Keratinocyte (primary cell): ENCODE measurements at regions not wholly inside any gene's neighbourhood (a gene's known extent, or its start where the extent isn't known, plus 50 kb on each side); places are given as distances from the start of the nearest gene placed in this dataset.
"Not testable (repeated sequence)": the region's sequence is repeated elsewhere in the genome, so short reads cannot be mapped to it uniquely, and the experiment has no call there.

ENCODE experiments used
- DNase-seq: peaks from one replicate; pipeline ENCODE4 v3.0.0-alpha.2; 2011; ENCODE audit warnings: low read depth, missing footprints, low spot score
- FAIRE-seq: peaks from 2 replicates; lab custom pipeline; 2011; peaks lifted over from hg19 to GRCh38; lab: Jason Lieb, UNC
- H2AFZ ChIP-seq: 2 replicates; pipeline ENCODE4 v1.6.0; 2012; ENCODE audit warnings: low read length, control low read depth, inconsistent platforms; ENCODE audit not compliant: control insufficient read depth
- H3K27ac ChIP-seq: 2 replicates; pipeline ENCODE4 v1.5.1; 2011; ENCODE audit warnings: low read length; ENCODE audit not compliant: control insufficient read depth, insufficient read depth
- H3K27me3 ChIP-seq: 3 replicates; pipeline ENCODE4 v1.6.0; 2011; ENCODE audit warnings: low read length; ENCODE audit not compliant: control insufficient read depth, insufficient read depth; ENCODE audit errors: extremely low read depth
- H3K36me3 ChIP-seq, 2 experiments: 2 replicates in 1 of 2; 3 replicates in 1 of 2; pipeline ENCODE4 v1.5.1; 2011; ENCODE audit warnings: low read length in 2 of 2, mild to moderate bottlenecking in 1 of 2; ENCODE audit not compliant: control insufficient read depth in 2 of 2, insufficient read depth in 2 of 2; ENCODE audit errors: extremely low read depth in 1 of 2
- H3K4me1 ChIP-seq: 3 replicates; pipeline ENCODE4 v1.5.1; 2011; ENCODE audit warnings: low read length; ENCODE audit not compliant: control insufficient read depth, insufficient read depth; ENCODE audit errors: extremely low read depth
- H3K4me2 ChIP-seq: 3 replicates; pipeline ENCODE4 v1.6.0; 2011; ENCODE audit warnings: low read depth, low read length; ENCODE audit not compliant: control insufficient read depth, insufficient read depth; ENCODE audit errors: extremely low read depth
- H3K4me3 ChIP-seq, 3 experiments: fragments of 200-600 bp in 1 of 3; sonication (generic) in 1 of 3; 2 replicates in 2 of 3; 3 replicates in 1 of 3; pipeline ENCODE4 v1.5.1; 2011 to 2016; ENCODE audit warnings: low read length in 3 of 3, mild to moderate bottlenecking in 3 of 3, control low read depth in 2 of 3, inconsistent platforms in 1 of 3, low read depth in 1 of 3, mixed read lengths in 1 of 3, mixed run types in 1 of 3, moderate library complexity in 1 of 3; ENCODE audit not compliant: control insufficient read depth in 2 of 3, insufficient read depth in 2 of 3; ENCODE audit errors: extremely low read depth in 1 of 3
- H3K79me2 ChIP-seq: 2 replicates; pipeline ENCODE4 v1.6.0; 2012; ENCODE audit warnings: low read length; ENCODE audit not compliant: control insufficient read depth, insufficient read depth
- H3K9ac ChIP-seq: 3 replicates; pipeline ENCODE4 v1.6.0; 2011; ENCODE audit warnings: low read length; ENCODE audit not compliant: control insufficient read depth, insufficient read depth; ENCODE audit errors: extremely low read depth
- H3K9me1 ChIP-seq: 3 replicates; pipeline ENCODE4 v1.6.0; 2011; ENCODE audit warnings: low read length; ENCODE audit not compliant: control insufficient read depth, insufficient read depth; ENCODE audit errors: extremely low read depth
- H3K9me3 ChIP-seq: 2 replicates; pipeline ENCODE4 v1.5.1; 2012; ENCODE audit warnings: low read depth, low read length; ENCODE audit not compliant: control insufficient read depth
- H4K20me1 ChIP-seq: 3 replicates; pipeline ENCODE4 v1.6.0; 2011; ENCODE audit warnings: low read length; ENCODE audit not compliant: control insufficient read depth, insufficient read depth; ENCODE audit errors: extremely low read depth
- EZH2 ChIP-seq: IDR thresholded peaks from one replicate; pipeline ENCODE4 v1.6.1; 2012; ENCODE audit warnings: inconsistent platforms, mild to moderate bottlenecking, low read length, moderate library complexity
- dilution Hi-C: fragments of 300-500 bp; cut with MboI; formaldehyde crosslinking; loops from one replicate; pipeline ENCODE4 v1.7.0; 2020; ENCODE audit warnings: low sequenced_read_pairs; ENCODE audit not compliant: extremely low pct_ligation_motif_present
- TF ChIP-seq, protein P1 (sequence below), 3 experiments: IDR thresholded peaks in 1 of 3; conservative IDR thresholded peaks in 1 of 3; optimal IDR thresholded peaks in 1 of 3; 2 replicates in 2 of 3; 3 replicates in 1 of 3; pipeline versions ENCODE3 to v1.5.1; 2011; ENCODE audit warnings: low read length in 3 of 3, mild to moderate bottlenecking in 3 of 3, moderate library complexity in 2 of 3, control low read depth in 1 of 3, inconsistent platforms in 1 of 3; ENCODE audit not compliant: insufficient read depth in 2 of 3; ENCODE audit errors: extremely low read depth in 1 of 3

GRCh38 chr5:25241981-25242380 lies 597.2 kb upstream of the CDH10 start:
- FAIRE-seq: no peak
- no peak overlapping the region for H3K4me2 ChIP-seq
- no peak overlapping the region for H3K4me3 ChIP-seq

GRCh38 chr5:25238720-25239119 lies 593.9 kb upstream of the CDH10 start:
- H3K9me3 ChIP-seq, H3K9me1 ChIP-seq, H3K4me1 ChIP-seq, H3K9ac ChIP-seq, DNase-seq, H3K27ac ChIP-seq, H3K27me3 ChIP-seq, H3K4me2 ChIP-seq, H4K20me1 ChIP-seq, FAIRE-seq, H3K79me2 ChIP-seq, H3K36me3 ChIP-seq, H3K4me3 ChIP-seq, dilution Hi-C loops, H2AFZ ChIP-seq: not testable (repeated sequence)

More at GRCh38 chr5:25241981-25242380, 597.2 kb upstream of the CDH10 start:
- Histone ChIP-seq H3K79me2 (no peaks in the 10 kb centered on the region), H3K4me1 (no peaks in the 10 kb centered on the region), H3K9me1 (no peaks in the 10 kb centered on the region), H2AFZ (no peak overlapping the region), H3K36me3 (no peaks in the 10 kb centered on the region), H3K27ac (no peak overlapping the region), H3K9ac (no peak overlapping the region), H3K27me3 (no peaks in the 10 kb centered on the region), H3K9me3 (no peaks in the 10 kb centered on the region), H4K20me1 (no peaks in the 10 kb centered on the region)
- DNase-seq: no peak
- dilution Hi-C loops: no loop called here
- TF ChIP-seq EZH2: no peak
- TF ChIP-seq, protein P1, sequence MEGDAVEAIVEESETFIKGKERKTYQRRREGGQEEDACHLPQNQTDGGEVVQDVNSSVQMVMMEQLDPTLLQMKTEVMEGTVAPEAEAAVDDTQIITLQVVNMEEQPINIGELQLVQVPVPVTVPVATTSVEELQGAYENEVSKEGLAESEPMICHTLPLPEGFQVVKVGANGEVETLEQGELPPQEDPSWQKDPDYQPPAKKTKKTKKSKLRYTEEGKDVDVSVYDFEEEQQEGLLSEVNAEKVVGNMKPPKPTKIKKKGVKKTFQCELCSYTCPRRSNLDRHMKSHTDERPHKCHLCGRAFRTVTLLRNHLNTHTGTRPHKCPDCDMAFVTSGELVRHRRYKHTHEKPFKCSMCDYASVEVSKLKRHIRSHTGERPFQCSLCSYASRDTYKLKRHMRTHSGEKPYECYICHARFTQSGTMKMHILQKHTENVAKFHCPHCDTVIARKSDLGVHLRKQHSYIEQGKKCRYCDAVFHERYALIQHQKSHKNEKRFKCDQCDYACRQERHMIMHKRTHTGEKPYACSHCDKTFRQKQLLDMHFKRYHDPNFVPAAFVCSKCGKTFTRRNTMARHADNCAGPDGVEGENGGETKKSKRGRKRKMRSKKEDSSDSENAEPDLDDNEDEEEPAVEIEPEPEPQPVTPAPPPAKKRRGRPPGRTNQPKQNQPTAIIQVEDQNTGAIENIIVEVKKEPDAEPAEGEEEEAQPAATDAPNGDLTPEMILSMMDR (optimal IDR thresholded peaks at IDR 0.05 in 1 of 3, IDR thresholded peaks at IDR 0.05 in 1 of 3, conservative IDR thresholded peaks at IDR 0.05 in 1 of 3; ENCODE audit: extremely low read depth in 1 of 3, insufficient read depth in 2 of 3, low read length in 3 of 3): no peak

GRCh38 chr5:25224316-25224982 lies 579.7 kb upstream of the CDH10 start:
- Histone ChIP-seq H3K9me1 (no peaks in the 10 kb centered on the region), H2AFZ (no peak overlapping the region), H3K36me3 (no peaks in the 10 kb centered on the region), H3K4me2 (no peak overlapping the region), H3K4me3 (no peak overlapping the region), H4K20me1 (no peaks in the 10 kb centered on the region), H3K9ac (no peak overlapping the region), H3K9me3 (no peaks in the 10 kb centered on the region), H3K27ac (no peak overlapping the region), H3K27me3 (no peaks in the 10 kb centered on the region), H3K4me1 (no peaks in the 10 kb centered on the region), H3K79me2 (no peaks in the 10 kb centered on the region)
- DNase-seq (no peak), FAIRE-seq (no peak)
- dilution Hi-C loops: no loop called here
- TF ChIP-seq EZH2: no peak
- TF ChIP-seq, protein P1 (optimal IDR thresholded peaks at IDR 0.05 in 1 of 3, IDR thresholded peaks at IDR 0.05 in 1 of 3, conservative IDR thresholded peaks at IDR 0.05 in 1 of 3; ENCODE audit: extremely low read depth in 1 of 3, insufficient read depth in 2 of 3, low read length in 3 of 3): no peak

- H3K36me3 ChIP-seq, H4K20me1 ChIP-seq, H3K4me2 ChIP-seq, H3K27ac ChIP-seq, H3K27me3 ChIP-seq, H3K4me1 ChIP-seq, FAIRE-seq, H3K9me1 ChIP-seq, dilution Hi-C loops, DNase-seq, H3K9ac ChIP-seq, H2AFZ ChIP-seq, H3K4me3 ChIP-seq, H3K9me3 ChIP-seq, H3K79me2 ChIP-seq: not testable (repeated sequence)
Measured at GRCh38 chr5:25199902-25200301, 555.1 kb upstream of the CDH10 start.
